GM21576 (cell line): ENCODE measurements at regions not wholly inside any gene's neighbourhood (a gene's known extent, or its start where the extent isn't known, plus 50 kb on each side); places are given as distances from the start of the nearest gene placed in this dataset.

ENCODE experiments used
- ATAC-seq: cut with Tn5 transposase; IDR thresholded peaks from one replicate; pipeline ENCODE4 v1.9.1; 2021; ENCODE audit warnings: mild to moderate bottlenecking, moderate library complexity; ENCODE audit not compliant: unreplicated experiment

GRCh38 chr9:88810826-88811225, 180.4 kb upstream of the S1PR3 start:
- no peak for ATAC-seq

GRCh38 chr9:88811511-88811910, 179.8 kb upstream of the S1PR3 start:
- ATAC-seq = no peak

- no peak for ATAC-seq
Observed at GRCh38 chr9:88812938-88813637, 178.2 kb upstream of the S1PR3 start.

- ATAC-seq = no peak
Observed at GRCh38 chr9:88813638-88814209, 177.5 kb upstream of the S1PR3 start.

- no peak for ATAC-seq
Observed at GRCh38 chr9:88814577-88814976, 176.7 kb upstream of the S1PR3 start.

GRCh38 chr9:88816141-88816540, 175.1 kb upstream of the S1PR3 start:
- ATAC-seq = no peak

- ATAC-seq = no peak
Observed at GRCh38 chr9:88816591-88816990, 174.7 kb upstream of the S1PR3 start.

GRCh38 chr9:88817628-88818027, 173.6 kb upstream of the S1PR3 start:
- ATAC-seq = no peak

- no peak for ATAC-seq
Observed at GRCh38 chr9:88818495-88819201, 172.6 kb upstream of the S1PR3 start.

- ATAC-seq = no peak
Observed at GRCh38 chr9:88819476-88819875, 171.8 kb upstream of the S1PR3 start.

- ATAC-seq = no peak
Observed at GRCh38 chr9:88820055-88820454, 171.2 kb upstream of the S1PR3 start.

- ATAC-seq = no peak
Observed at GRCh38 chr9:88821033-88821745, 170.1 kb upstream of the S1PR3 start.

GRCh38 chr9:88821746-88822106, 169.5 kb upstream of the S1PR3 start:
- ATAC-seq = no peak

- ATAC-seq = no peak
Observed at GRCh38 chr9:88824711-88825110, 166.6 kb upstream of the S1PR3 start.

GRCh38 chr9:88826181-88826580, 165.1 kb upstream of the S1PR3 start:
- no peak for ATAC-seq

GRCh38 chr9:88826771-88827181, 164.5 kb upstream of the S1PR3 start:
- no peak for ATAC-seq

GRCh38 chr9:88828018-88828417, 163.2 kb upstream of the S1PR3 start:
- no peak for ATAC-seq

- ATAC-seq = no peak
Observed at GRCh38 chr9:88828492-88828974, 162.7 kb upstream of the S1PR3 start.

GRCh38 chr9:88829276-88829675, 162.0 kb upstream of the S1PR3 start:
- ATAC-seq = no peak

- no peak for ATAC-seq
Observed at GRCh38 chr9:88831713-88832407, 159.4 kb upstream of the S1PR3 start.

- ATAC-seq = no peak
Observed at GRCh38 chr9:88833946-88834345, 157.3 kb upstream of the S1PR3 start.
